SK-N-MC (cell line): ENCODE measurements at regions not wholly inside any gene's neighbourhood (a gene's known extent, or its start where the extent isn't known, plus 50 kb on each side); places are given as distances from the start of the nearest gene placed in this dataset.

Experiments used
- EZH2 ChIP-seq: fragments of 200-600 bp; sonication (generic); IDR thresholded peaks from one replicate; pipeline ENCODE4 v1.6.1; 2017; ENCODE audit warnings: antibody characterized with exemption
- FOXP2 ChIP-seq: optimal IDR thresholded peaks from 2 replicates; pipeline ENCODE3; 2011; ENCODE audit warnings: mild to moderate bottlenecking, moderate library complexity; ENCODE audit not compliant: insufficient read depth; ENCODE audit errors: extremely low read length, control extremely low read depth
- POLR2AphosphoS5 ChIP-seq: IDR thresholded peaks from 2 replicates; pipeline ENCODE4 v1.6.1; 2012; ENCODE audit warnings: mild to moderate bottlenecking, low read depth, low read length, borderline replicate concordance

- no peak for TF ChIP-seq POLR2AphosphoS5
- TF ChIP-seq EZH2: no peak
- no peak for TF ChIP-seq FOXP2
Measured at GRCh38 chr9:28671000-28671399, 1097.7 kb upstream of the C9orf72 start.
